ENCODE measurements at regions not wholly inside any gene's neighbourhood (a gene's known extent, or its start where the extent isn't known, plus 50 kb on each side); places are given as distances from the start of the nearest gene placed in this dataset.

DNA sequence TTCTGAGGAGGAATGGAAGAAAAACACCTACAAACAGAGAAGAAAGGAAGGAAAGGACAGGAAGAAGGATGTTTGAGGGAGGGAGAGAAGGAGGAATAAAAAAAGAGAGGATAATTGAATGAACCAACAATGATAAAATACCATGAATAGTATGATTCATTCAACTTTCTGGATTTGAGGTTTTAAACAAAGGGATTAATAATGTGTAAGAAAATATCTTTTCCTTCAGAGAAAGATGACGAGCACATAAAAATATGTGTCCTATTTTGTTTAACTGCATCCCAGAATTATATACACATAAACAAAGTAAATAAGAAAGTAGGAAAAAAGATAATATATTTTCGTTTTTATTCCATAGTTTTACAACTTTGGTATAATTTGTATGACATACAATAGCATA lies 1380.4 kb downstream of the STIM2 start:
- no peaks in the 10 kb centered on the region for H3K4me1 ChIP-seq (ENCODE audit: control insufficient read depth, extremely low read depth, insufficient read depth, low read length)
- H3K9ac ChIP-seq (ENCODE audit: insufficient read depth, low read length), result no peak overlapping the region
- DNase-seq (ENCODE audit: low read depth in 2 of 2), result peak in 1 of 2 donors; percentile 6
- TF ChIP-seq EZH2 (IDR thresholded peaks at IDR 0.05; ENCODE audit: low read length, missing control alignments), result no peak
- TF ChIP-seq, protein P1, sequence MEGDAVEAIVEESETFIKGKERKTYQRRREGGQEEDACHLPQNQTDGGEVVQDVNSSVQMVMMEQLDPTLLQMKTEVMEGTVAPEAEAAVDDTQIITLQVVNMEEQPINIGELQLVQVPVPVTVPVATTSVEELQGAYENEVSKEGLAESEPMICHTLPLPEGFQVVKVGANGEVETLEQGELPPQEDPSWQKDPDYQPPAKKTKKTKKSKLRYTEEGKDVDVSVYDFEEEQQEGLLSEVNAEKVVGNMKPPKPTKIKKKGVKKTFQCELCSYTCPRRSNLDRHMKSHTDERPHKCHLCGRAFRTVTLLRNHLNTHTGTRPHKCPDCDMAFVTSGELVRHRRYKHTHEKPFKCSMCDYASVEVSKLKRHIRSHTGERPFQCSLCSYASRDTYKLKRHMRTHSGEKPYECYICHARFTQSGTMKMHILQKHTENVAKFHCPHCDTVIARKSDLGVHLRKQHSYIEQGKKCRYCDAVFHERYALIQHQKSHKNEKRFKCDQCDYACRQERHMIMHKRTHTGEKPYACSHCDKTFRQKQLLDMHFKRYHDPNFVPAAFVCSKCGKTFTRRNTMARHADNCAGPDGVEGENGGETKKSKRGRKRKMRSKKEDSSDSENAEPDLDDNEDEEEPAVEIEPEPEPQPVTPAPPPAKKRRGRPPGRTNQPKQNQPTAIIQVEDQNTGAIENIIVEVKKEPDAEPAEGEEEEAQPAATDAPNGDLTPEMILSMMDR (conservative IDR thresholded peaks at IDR 0.05 in 1 of 2, IDR thresholded peaks at IDR 0.05 in 1 of 2; ENCODE audit: low read depth in 1 of 2, low read length in 2 of 2), result no peak
- H3K4me2 ChIP-seq (ENCODE audit: extremely low read depth, insufficient read depth, low read length), result no peak overlapping the region
- no peak overlapping the region for H2AFZ ChIP-seq (ENCODE audit: low read length)
- no peaks in the 10 kb centered on the region for H3K79me2 ChIP-seq (ENCODE audit: control insufficient read depth, insufficient read depth, low read length)
- H3K27ac ChIP-seq (ENCODE audit: insufficient read depth, low read length), result no peak overlapping the region
- no peaks in the 10 kb centered on the region for H3K27me3 ChIP-seq (ENCODE audit: control insufficient read depth, insufficient read depth, low read length)
- no peaks in the 10 kb centered on the region for H4K20me1 ChIP-seq (ENCODE audit: control insufficient read depth, extremely low read depth, insufficient read depth, low read length)
- no peaks in the 10 kb centered on the region for H3K9me3 ChIP-seq (ENCODE audit: control insufficient read depth, insufficient read depth, low read depth, low read length)
- no peaks in the 10 kb centered on the region for H3K36me3 ChIP-seq (ENCODE audit: control insufficient read depth, insufficient read depth, low read length)
- H3K4me3 ChIP-seq (replicated peaks in 1 of 4; ENCODE audit: control extremely low read depth in 1 of 4, insufficient read depth in 1 of 4, low read depth in 3 of 4, low read length in 4 of 4), result no peak overlapping the region

DNA sequence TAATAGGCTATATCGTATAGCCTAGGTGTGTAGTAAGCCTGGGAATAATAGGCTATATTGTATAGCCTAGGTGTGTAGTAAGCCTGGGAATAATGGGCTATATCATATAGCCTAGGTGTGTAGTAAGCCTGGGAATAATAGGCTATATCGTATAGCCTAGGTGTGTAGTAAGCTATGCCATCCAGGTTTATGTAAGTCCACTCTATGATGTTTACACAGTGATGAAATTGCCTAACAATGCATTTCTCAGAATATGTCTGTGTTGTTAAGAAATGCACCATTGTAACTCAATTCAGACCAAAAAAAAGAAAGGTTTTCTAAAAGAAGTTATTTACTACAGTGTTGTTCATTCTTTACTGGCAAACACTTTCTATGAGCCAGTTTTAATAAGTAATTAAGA lies 1387.2 kb downstream of the STIM2 start:
- no peaks in the 10 kb centered on the region for H4K20me1 ChIP-seq (ENCODE audit: control insufficient read depth, extremely low read depth, insufficient read depth, low read length)
- H3K4me3 ChIP-seq (replicated peaks in 1 of 4; ENCODE audit: control extremely low read depth in 1 of 4, insufficient read depth in 1 of 4, low read depth in 3 of 4, low read length in 4 of 4), result no peak overlapping the region
- H3K9me3 ChIP-seq (ENCODE audit: control insufficient read depth, insufficient read depth, low read depth, low read length), result no peaks in the 10 kb centered on the region
- TF ChIP-seq EZH2 (IDR thresholded peaks at IDR 0.05; ENCODE audit: low read length, missing control alignments), result no peak
- TF ChIP-seq, protein P1 (conservative IDR thresholded peaks at IDR 0.05 in 1 of 2, IDR thresholded peaks at IDR 0.05 in 1 of 2; ENCODE audit: low read depth in 1 of 2, low read length in 2 of 2), result no peak
- H3K27me3 ChIP-seq (ENCODE audit: control insufficient read depth, insufficient read depth, low read length), result no peaks in the 10 kb centered on the region
- H3K79me2 ChIP-seq (ENCODE audit: control insufficient read depth, insufficient read depth, low read length), result no peaks in the 10 kb centered on the region
- no peak overlapping the region for H2AFZ ChIP-seq (ENCODE audit: low read length)
- no peak overlapping the region for H3K27ac ChIP-seq (ENCODE audit: insufficient read depth, low read length)
- no peak for DNase-seq (ENCODE audit: low read depth in 2 of 2)
- H3K36me3 ChIP-seq (ENCODE audit: control insufficient read depth, insufficient read depth, low read length), result no peaks in the 10 kb centered on the region
- H3K9ac ChIP-seq (ENCODE audit: insufficient read depth, low read length), result no peak overlapping the region
- H3K4me2 ChIP-seq (ENCODE audit: extremely low read depth, insufficient read depth, low read length), result no peak overlapping the region
- H3K4me1 ChIP-seq (ENCODE audit: control insufficient read depth, extremely low read depth, insufficient read depth, low read length), result no peaks in the 10 kb centered on the region

DNA sequence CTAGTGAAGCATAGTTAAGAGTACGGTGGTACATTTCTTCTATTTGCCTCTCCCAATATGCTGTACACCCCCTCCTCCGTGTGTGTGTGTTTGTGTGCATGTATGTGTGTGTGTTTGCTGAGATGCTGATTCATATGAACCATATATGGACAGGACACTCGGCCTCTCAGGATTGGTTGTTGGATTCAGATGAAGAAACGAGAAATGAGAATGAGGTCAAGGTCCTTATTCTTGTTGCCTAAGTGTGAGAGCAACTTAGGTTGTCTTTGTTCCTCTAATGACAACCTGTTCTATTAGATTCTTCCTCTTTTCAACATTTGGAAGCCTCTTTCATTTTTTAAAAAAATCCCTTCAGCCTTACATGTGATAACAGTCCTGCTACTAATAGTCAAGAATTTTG lies 1387.6 kb downstream of the STIM2 start:
- Histone ChIP-seq H3K4me2 (ENCODE audit: extremely low read depth, insufficient read depth, low read length) (no peak overlapping the region), H3K27ac (ENCODE audit: insufficient read depth, low read length) (no peak overlapping the region), H3K4me1 (ENCODE audit: control insufficient read depth, extremely low read depth, insufficient read depth, low read length) (no peaks in the 10 kb centered on the region), H3K79me2 (ENCODE audit: control insufficient read depth, insufficient read depth, low read length) (no peaks in the 10 kb centered on the region), H3K9me3 (ENCODE audit: control insufficient read depth, insufficient read depth, low read depth, low read length) (no peaks in the 10 kb centered on the region), H3K27me3 (ENCODE audit: control insufficient read depth, insufficient read depth, low read length) (no peaks in the 10 kb centered on the region), H3K36me3 (ENCODE audit: control insufficient read depth, insufficient read depth, low read length) (no peaks in the 10 kb centered on the region), H2AFZ (ENCODE audit: low read length) (no peak overlapping the region), H3K9ac (ENCODE audit: insufficient read depth, low read length) (no peak overlapping the region), H3K4me3 (replicated peaks in 1 of 4; ENCODE audit: control extremely low read depth in 1 of 4, insufficient read depth in 1 of 4, low read depth in 3 of 4, low read length in 4 of 4) (no peak overlapping the region), H4K20me1 (ENCODE audit: control insufficient read depth, extremely low read depth, insufficient read depth, low read length) (no peaks in the 10 kb centered on the region)
- no peak for DNase-seq (ENCODE audit: low read depth in 2 of 2)
- no peak for TF ChIP-seq EZH2 (IDR thresholded peaks at IDR 0.05; ENCODE audit: low read length, missing control alignments)
- TF ChIP-seq, protein P1 (conservative IDR thresholded peaks at IDR 0.05 in 1 of 2, IDR thresholded peaks at IDR 0.05 in 1 of 2; ENCODE audit: low read depth in 1 of 2, low read length in 2 of 2), result no peak

Measured in fibroblast of lung (primary cell).